HG02642 (cell line): ENCODE measurements at regions not wholly inside any gene's neighbourhood (a gene's known extent, or its start where the extent isn't known, plus 50 kb on each side); places are given as distances from the start of the nearest gene placed in this dataset.
"Not testable (repeated sequence)": the region's sequence is repeated elsewhere in the genome, so short reads cannot be mapped to it uniquely, and the experiment has no call there.

Source experiments
- ATAC-seq: cut with Tn5 transposase; IDR thresholded peaks from one replicate; pipeline ENCODE4 v1.9.1; 2021; ENCODE audit warnings: mild to moderate bottlenecking; ENCODE audit not compliant: unreplicated experiment, poor library complexity

- no peak for ATAC-seq
Observed at GRCh38 chr4:97239667-97239997, 903.6 kb downstream of the STPG2 start.

GRCh38 chr4:97252615-97253154 is 890.6 kb downstream of the STPG2 start:
- ATAC-seq, result no peak

GRCh38 chr4:97262769-97263168 is 880.5 kb downstream of the STPG2 start:
- ATAC-seq, result no peak

GRCh38 chr4:97270051-97270450 is 873.2 kb downstream of the STPG2 start:
- ATAC-seq, result no peak

GRCh38 chr4:97279391-97279790 is 863.9 kb downstream of the STPG2 start:
- no peak for ATAC-seq

- no peak for ATAC-seq
Observed at GRCh38 chr4:97300561-97300960, 842.7 kb downstream of the STPG2 start.

GRCh38 chr4:97305351-97305750 is 837.9 kb downstream of the STPG2 start:
- no peak for ATAC-seq

- ATAC-seq, result no peak
Observed at GRCh38 chr4:97309121-97309520, 834.2 kb downstream of the STPG2 start.

GRCh38 chr4:97317201-97317600 is 826.1 kb downstream of the STPG2 start:
- ATAC-seq, result no peak

- ATAC-seq, result no peak
Observed at GRCh38 chr4:97317671-97318070, 825.6 kb downstream of the STPG2 start.

GRCh38 chr4:97325751-97326150 is 817.5 kb downstream of the STPG2 start:
- not testable (repeated sequence) for ATAC-seq

GRCh38 chr4:97330917-97331316 is 812.4 kb downstream of the STPG2 start:
- no peak for ATAC-seq

- no peak for ATAC-seq
Observed at GRCh38 chr4:97334348-97334747, 808.9 kb downstream of the STPG2 start.

GRCh38 chr4:97349468-97350186 is 793.6 kb downstream of the STPG2 start:
- ATAC-seq, result no peak

- ATAC-seq, result no peak
Observed at GRCh38 chr4:97353876-97354275, 789.4 kb downstream of the STPG2 start.

- ATAC-seq, result no peak
Observed at GRCh38 chr4:97359826-97360225, 783.5 kb downstream of the STPG2 start.

GRCh38 chr4:97360733-97361132 is 782.5 kb downstream of the STPG2 start:
- no peak for ATAC-seq

GRCh38 chr4:97367878-97368277 is 775.4 kb downstream of the STPG2 start:
- no peak for ATAC-seq

GRCh38 chr4:97370568-97370967 is 772.7 kb downstream of the STPG2 start:
- ATAC-seq, result no peak

GRCh38 chr4:97374526-97374925 is 768.8 kb downstream of the STPG2 start:
- ATAC-seq, result no peak

- ATAC-seq, result no peak
Observed at GRCh38 chr4:97386969-97387368, 756.3 kb downstream of the STPG2 start.

GRCh38 chr4:97394653-97395052 is 748.6 kb downstream of the STPG2 start:
- ATAC-seq, result no peak
